ENCODE measurements at regions not wholly inside any gene's neighbourhood (a gene's known extent, or its start where the extent isn't known, plus 50 kb on each side); places are given as distances from the start of the nearest gene placed in this dataset.

DNA sequence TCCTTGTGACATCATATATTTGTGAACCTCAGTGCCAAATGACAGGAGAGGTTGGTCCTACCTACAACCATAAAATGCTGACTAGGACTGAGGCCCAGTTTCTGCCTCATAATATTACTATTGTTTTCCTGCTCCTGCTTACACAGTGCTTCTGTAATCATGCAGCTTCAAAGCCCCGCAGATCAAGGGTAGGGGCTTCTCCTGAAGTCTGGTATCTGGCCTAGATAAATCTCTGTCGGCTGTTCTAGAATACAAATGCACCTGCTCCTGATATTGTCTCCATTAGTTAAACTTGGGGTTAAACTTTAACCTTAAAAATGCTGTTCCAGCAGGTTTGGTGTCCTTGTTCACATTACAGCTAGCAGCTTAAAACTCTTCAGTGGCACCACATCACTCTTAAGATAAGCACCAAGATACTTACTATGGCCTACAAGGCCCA, 552.4 kb downstream of the TUSC7 start:
- Histone ChIP-seq H3K4me1 (ENCODE audit: control insufficient read depth in 2 of 2, insufficient read depth in 2 of 2, low read length in 2 of 2) (no peaks in the 10 kb centered on the region), H3K9me3 (ENCODE audit: control insufficient read depth in 2 of 2, insufficient read depth in 1 of 2, low read length in 1 of 2) (no peaks in the 10 kb centered on the region), H3K27ac (ENCODE audit: low read depth in 1 of 2, low read length in 1 of 2) (no peak overlapping the region), H3K27me3 (ENCODE audit: control insufficient read depth in 2 of 2, insufficient read depth in 1 of 2, low read length in 1 of 2) (no peaks in the 10 kb centered on the region), H3K36me3 (ENCODE audit: control insufficient read depth in 2 of 2, insufficient read depth in 2 of 2, low read length in 1 of 2) (no peaks in the 10 kb centered on the region), H3K4me3 (ENCODE audit: low read length in 2 of 2) (no peak overlapping the region)
- no peak for DNase-seq (ENCODE audit: low read depth in 6 of 9, low spot score in 9 of 9)
- 90% methylated on average over 2 of the region's 2 CpGs for WGBS

- no peak for DNase-seq (ENCODE audit: low read depth in 6 of 9, low spot score in 9 of 9)
- H3K4me3 ChIP-seq (ENCODE audit: low read length in 2 of 2): no peak overlapping the region
Observed at GRCh38 chr3:117263270-117263669, 553.7 kb downstream of the TUSC7 start.

GRCh38 chr3:117263745-117264144, 554.2 kb downstream of the TUSC7 start:
- Histone ChIP-seq H3K4me1 (ENCODE audit: control insufficient read depth in 2 of 2, insufficient read depth in 2 of 2, low read length in 2 of 2) (no peaks in the 10 kb centered on the region), H3K27me3 (ENCODE audit: control insufficient read depth in 2 of 2, insufficient read depth in 1 of 2, low read length in 1 of 2) (no peaks in the 10 kb centered on the region), H3K36me3 (ENCODE audit: control insufficient read depth in 2 of 2, insufficient read depth in 2 of 2, low read length in 1 of 2) (no peaks in the 10 kb centered on the region), H3K4me3 (ENCODE audit: low read length in 2 of 2) (no peak overlapping the region), H3K27ac (ENCODE audit: low read depth in 1 of 2, low read length in 1 of 2) (no peak overlapping the region), H3K9me3 (ENCODE audit: control insufficient read depth in 2 of 2, insufficient read depth in 1 of 2, low read length in 1 of 2) (no peaks in the 10 kb centered on the region)
- no peak for DNase-seq (ENCODE audit: low read depth in 6 of 9, low spot score in 9 of 9)
- 98% methylated on average over 1 of the region's 1 CpG for WGBS

More at GRCh38 chr3:117263270-117263669, 553.7 kb downstream of the TUSC7 start:
- Histone ChIP-seq H3K36me3 (ENCODE audit: control insufficient read depth in 2 of 2, insufficient read depth in 2 of 2, low read length in 1 of 2) (no peaks in the 10 kb centered on the region), H3K27ac (ENCODE audit: low read depth in 1 of 2, low read length in 1 of 2) (no peak overlapping the region), H3K4me1 (ENCODE audit: control insufficient read depth in 2 of 2, insufficient read depth in 2 of 2, low read length in 2 of 2) (no peaks in the 10 kb centered on the region), H3K27me3 (ENCODE audit: control insufficient read depth in 2 of 2, insufficient read depth in 1 of 2, low read length in 1 of 2) (no peaks in the 10 kb centered on the region), H3K9me3 (ENCODE audit: control insufficient read depth in 2 of 2, insufficient read depth in 1 of 2, low read length in 1 of 2) (no peaks in the 10 kb centered on the region)
- 96% methylated on average over 3 of the region's 3 CpGs for WGBS

- no peaks in the 10 kb centered on the region for H3K36me3 ChIP-seq (ENCODE audit: control insufficient read depth in 2 of 2, insufficient read depth in 2 of 2, low read length in 1 of 2)
- no peak overlapping the region for H3K4me3 ChIP-seq (ENCODE audit: low read length in 2 of 2)
- WGBS: 88% methylated on average over 2 of the region's 2 CpGs
- H3K4me1 ChIP-seq (ENCODE audit: control insufficient read depth in 2 of 2, insufficient read depth in 2 of 2, low read length in 2 of 2): no peaks in the 10 kb centered on the region
- no peak for DNase-seq (ENCODE audit: low read depth in 6 of 9, low spot score in 9 of 9)
- no peak overlapping the region for H3K27ac ChIP-seq (ENCODE audit: low read depth in 1 of 2, low read length in 1 of 2)
- no peaks in the 10 kb centered on the region for H3K9me3 ChIP-seq (ENCODE audit: control insufficient read depth in 2 of 2, insufficient read depth in 1 of 2, low read length in 1 of 2)
- no peaks in the 10 kb centered on the region for H3K27me3 ChIP-seq (ENCODE audit: control insufficient read depth in 2 of 2, insufficient read depth in 1 of 2, low read length in 1 of 2)
Observed at GRCh38 chr3:117264204-117264994, 554.8 kb downstream of the TUSC7 start.

DNA sequence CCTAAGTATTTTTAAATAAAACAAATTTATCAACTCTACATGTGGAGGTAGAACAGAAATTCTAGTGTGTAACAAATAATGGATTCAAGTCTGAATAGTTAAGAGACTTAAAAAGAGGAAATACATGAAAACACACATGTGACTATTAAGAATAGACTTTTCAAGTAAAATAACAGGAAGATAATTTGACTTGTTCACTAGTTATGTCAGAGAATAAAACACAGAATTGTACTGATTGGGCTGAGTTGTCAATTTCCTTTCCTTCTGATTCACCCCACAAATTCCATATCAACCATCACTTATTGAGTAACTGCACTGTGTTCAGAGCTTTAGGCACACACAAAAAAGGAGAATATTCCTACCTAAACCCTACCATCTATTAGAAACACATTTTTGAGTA, 557.2 kb downstream of the TUSC7 start:
- Histone ChIP-seq H3K4me3 (ENCODE audit: low read length in 2 of 2) (no peak overlapping the region), H3K4me1 (ENCODE audit: control insufficient read depth in 2 of 2, insufficient read depth in 2 of 2, low read length in 2 of 2) (no peaks in the 10 kb centered on the region), H3K9me3 (ENCODE audit: control insufficient read depth in 2 of 2, insufficient read depth in 1 of 2, low read length in 1 of 2) (no peaks in the 10 kb centered on the region), H3K27me3 (ENCODE audit: control insufficient read depth in 2 of 2, insufficient read depth in 1 of 2, low read length in 1 of 2) (no peaks in the 10 kb centered on the region), H3K27ac (ENCODE audit: low read depth in 1 of 2, low read length in 1 of 2) (no peak overlapping the region), H3K36me3 (ENCODE audit: control insufficient read depth in 2 of 2, insufficient read depth in 2 of 2, low read length in 1 of 2) (no peaks in the 10 kb centered on the region)
- DNase-seq (ENCODE audit: low read depth in 6 of 9, low spot score in 9 of 9): no peak

DNA sequence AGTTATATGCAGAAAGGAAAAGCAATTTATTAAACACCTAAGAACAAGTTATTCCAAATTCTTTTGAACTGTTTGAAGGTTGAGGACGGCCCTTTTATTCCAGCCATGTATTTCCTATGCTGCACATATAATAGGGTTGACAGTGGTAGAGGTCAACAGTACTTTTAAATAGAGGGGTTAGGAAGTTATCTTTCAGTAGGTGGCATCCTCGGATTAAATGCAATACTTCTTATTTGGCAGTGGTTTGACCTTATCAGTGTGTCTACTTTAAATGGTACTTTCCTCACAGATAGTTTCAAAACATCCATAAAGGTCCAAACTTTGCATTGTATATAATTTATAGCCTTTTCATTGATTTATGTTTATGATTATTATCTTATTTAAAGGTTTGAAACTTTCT, 558.7 kb downstream of the TUSC7 start:
- Histone ChIP-seq H3K4me3 (ENCODE audit: low read length in 2 of 2) (no peak overlapping the region), H3K4me1 (ENCODE audit: control insufficient read depth in 2 of 2, insufficient read depth in 2 of 2, low read length in 2 of 2) (no peaks in the 10 kb centered on the region), H3K36me3 (ENCODE audit: control insufficient read depth in 2 of 2, insufficient read depth in 2 of 2, low read length in 1 of 2) (no peaks in the 10 kb centered on the region), H3K9me3 (ENCODE audit: control insufficient read depth in 2 of 2, insufficient read depth in 1 of 2, low read length in 1 of 2) (no peaks in the 10 kb centered on the region), H3K27me3 (ENCODE audit: control insufficient read depth in 2 of 2, insufficient read depth in 1 of 2, low read length in 1 of 2) (no peaks in the 10 kb centered on the region), H3K27ac (ENCODE audit: low read depth in 1 of 2, low read length in 1 of 2) (no peak overlapping the region)
- WGBS: 91% methylated on average over 2 of the region's 2 CpGs
- no peak for DNase-seq (ENCODE audit: low read depth in 6 of 9, low spot score in 9 of 9)

DNA sequence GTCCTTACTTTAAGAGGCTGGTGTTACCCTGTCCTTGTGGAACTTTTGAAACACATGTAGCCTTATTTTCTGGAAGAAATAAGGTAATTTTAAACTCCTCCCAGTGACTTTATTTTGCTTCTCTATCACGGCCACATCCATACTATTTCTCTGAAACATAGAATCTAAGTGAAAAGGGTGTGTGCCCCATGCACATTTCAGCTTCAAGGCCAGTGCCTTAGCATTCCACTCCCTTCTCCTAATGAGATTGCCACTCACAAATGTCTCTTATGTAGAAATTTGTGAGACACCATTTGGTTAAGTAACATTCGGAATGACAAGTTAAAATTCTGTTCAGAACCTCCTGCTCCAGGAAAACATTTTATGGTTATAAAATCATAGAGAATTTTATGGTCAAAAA, 562.7 kb downstream of the TUSC7 start:
- H3K4me3 ChIP-seq (ENCODE audit: low read length in 2 of 2): no peak overlapping the region
- H3K27ac ChIP-seq (ENCODE audit: low read depth in 1 of 2, low read length in 1 of 2): no peak overlapping the region
- no peak for DNase-seq (ENCODE audit: low read depth in 6 of 9, low spot score in 9 of 9)
- H3K36me3 ChIP-seq (ENCODE audit: control insufficient read depth in 2 of 2, insufficient read depth in 2 of 2, low read length in 1 of 2): no peaks in the 10 kb centered on the region
- 93% methylated on average over 2 of the region's 2 CpGs for WGBS
- H3K4me1 ChIP-seq (ENCODE audit: control insufficient read depth in 2 of 2, insufficient read depth in 2 of 2, low read length in 2 of 2): no peaks in the 10 kb centered on the region
- no peaks in the 10 kb centered on the region for H3K27me3 ChIP-seq (ENCODE audit: control insufficient read depth in 2 of 2, insufficient read depth in 1 of 2, low read length in 1 of 2)
- no peaks in the 10 kb centered on the region for H3K9me3 ChIP-seq (ENCODE audit: control insufficient read depth in 2 of 2, insufficient read depth in 1 of 2, low read length in 1 of 2)

- 83% methylated on average over 5 of the region's 5 CpGs for WGBS
- no peaks in the 10 kb centered on the region for H3K9me3 ChIP-seq (ENCODE audit: control insufficient read depth in 2 of 2, insufficient read depth in 1 of 2, low read length in 1 of 2)
- H3K36me3 ChIP-seq (ENCODE audit: control insufficient read depth in 2 of 2, insufficient read depth in 2 of 2, low read length in 1 of 2): no peaks in the 10 kb centered on the region
- H3K4me1 ChIP-seq (ENCODE audit: control insufficient read depth in 2 of 2, insufficient read depth in 2 of 2, low read length in 2 of 2): no peaks in the 10 kb centered on the region
- H3K27me3 ChIP-seq (ENCODE audit: control insufficient read depth in 2 of 2, insufficient read depth in 1 of 2, low read length in 1 of 2): no peaks in the 10 kb centered on the region
- H3K27ac ChIP-seq (ENCODE audit: low read depth in 1 of 2, low read length in 1 of 2): no peak overlapping the region
- no peak for DNase-seq (ENCODE audit: low read depth in 6 of 9, low spot score in 9 of 9)
- H3K4me3 ChIP-seq (ENCODE audit: low read length in 2 of 2): no peak overlapping the region
Observed at GRCh38 chr3:117272876-117273523, 563.4 kb downstream of the TUSC7 start.

GRCh38 chr3:117277816-117278215, 568.2 kb downstream of the TUSC7 start:
- no peak for DNase-seq (ENCODE audit: low read depth in 6 of 9, low spot score in 9 of 9)
- Histone ChIP-seq H3K27ac (ENCODE audit: low read depth in 1 of 2, low read length in 1 of 2) (no peak overlapping the region), H3K9me3 (ENCODE audit: control insufficient read depth in 2 of 2, insufficient read depth in 1 of 2, low read length in 1 of 2) (no peaks in the 10 kb centered on the region), H3K36me3 (ENCODE audit: control insufficient read depth in 2 of 2, insufficient read depth in 2 of 2, low read length in 1 of 2) (no peaks in the 10 kb centered on the region), H3K4me3 (ENCODE audit: low read length in 2 of 2) (no peak overlapping the region), H3K27me3 (ENCODE audit: control insufficient read depth in 2 of 2, insufficient read depth in 1 of 2, low read length in 1 of 2) (no peaks in the 10 kb centered on the region), H3K4me1 (ENCODE audit: control insufficient read depth in 2 of 2, insufficient read depth in 2 of 2, low read length in 2 of 2) (no peaks in the 10 kb centered on the region)
- 64% methylated on average over 2 of the region's 2 CpGs for WGBS
